Hypothalamus (tissue), 51 donors: ENCODE measurements at regions not wholly inside any gene's neighbourhood (a gene's known extent, or its start where the extent isn't known, plus 50 kb on each side); places are given as distances from the start of the nearest gene placed in this dataset.

ENCODE experiments used
- DNase-seq, 51 donors: peaks; one replicate each; lab custom pipeline; 2025; lab: John Stamatoyannopoulos, UW

DNA sequence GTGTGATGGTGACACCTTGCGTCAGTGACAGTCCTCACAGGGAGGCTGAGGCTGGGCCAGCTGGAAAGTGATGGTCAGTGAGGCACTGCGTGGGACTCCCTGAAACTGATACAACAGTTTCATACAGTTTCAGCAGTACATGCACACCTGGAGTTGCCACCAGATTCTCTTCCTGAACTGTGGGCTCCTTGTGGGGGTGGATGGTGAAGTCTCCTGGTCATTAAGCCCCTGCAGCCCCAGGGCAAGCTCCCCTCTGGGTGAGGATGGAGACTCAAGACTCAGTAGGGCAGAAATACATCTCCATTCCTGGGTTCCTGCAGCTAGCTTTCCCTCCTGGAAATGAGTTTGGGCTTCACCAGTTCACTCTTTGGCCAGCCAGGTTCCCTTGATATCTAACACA lies 392.7 kb downstream of the UQCRFS1 start:
- DNase-seq = no peak

GRCh38 chr19:28815257-28815656 lies 397.7 kb downstream of the UQCRFS1 start:
- no peak for DNase-seq

DNA sequence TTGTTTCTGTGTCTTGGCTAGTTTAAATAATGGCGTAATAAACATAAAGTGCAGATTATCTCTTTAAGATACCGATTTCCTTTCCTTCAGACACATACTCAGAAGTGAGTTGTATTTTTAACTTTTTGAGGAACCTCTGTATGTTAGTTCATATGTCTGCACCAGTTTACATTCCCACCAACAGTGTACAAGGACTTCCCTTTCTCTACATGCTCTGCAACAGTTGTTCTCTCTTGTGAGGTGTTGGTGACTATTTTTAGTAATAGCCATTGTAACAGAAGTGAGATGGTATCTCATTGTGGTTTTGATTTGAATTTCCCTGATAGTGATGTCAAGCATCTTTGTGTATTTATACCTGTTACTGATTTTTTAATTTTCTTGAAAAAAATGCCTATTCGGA lies 418.6 kb downstream of the UQCRFS1 start:
- DNase-seq = no peak

DNA sequence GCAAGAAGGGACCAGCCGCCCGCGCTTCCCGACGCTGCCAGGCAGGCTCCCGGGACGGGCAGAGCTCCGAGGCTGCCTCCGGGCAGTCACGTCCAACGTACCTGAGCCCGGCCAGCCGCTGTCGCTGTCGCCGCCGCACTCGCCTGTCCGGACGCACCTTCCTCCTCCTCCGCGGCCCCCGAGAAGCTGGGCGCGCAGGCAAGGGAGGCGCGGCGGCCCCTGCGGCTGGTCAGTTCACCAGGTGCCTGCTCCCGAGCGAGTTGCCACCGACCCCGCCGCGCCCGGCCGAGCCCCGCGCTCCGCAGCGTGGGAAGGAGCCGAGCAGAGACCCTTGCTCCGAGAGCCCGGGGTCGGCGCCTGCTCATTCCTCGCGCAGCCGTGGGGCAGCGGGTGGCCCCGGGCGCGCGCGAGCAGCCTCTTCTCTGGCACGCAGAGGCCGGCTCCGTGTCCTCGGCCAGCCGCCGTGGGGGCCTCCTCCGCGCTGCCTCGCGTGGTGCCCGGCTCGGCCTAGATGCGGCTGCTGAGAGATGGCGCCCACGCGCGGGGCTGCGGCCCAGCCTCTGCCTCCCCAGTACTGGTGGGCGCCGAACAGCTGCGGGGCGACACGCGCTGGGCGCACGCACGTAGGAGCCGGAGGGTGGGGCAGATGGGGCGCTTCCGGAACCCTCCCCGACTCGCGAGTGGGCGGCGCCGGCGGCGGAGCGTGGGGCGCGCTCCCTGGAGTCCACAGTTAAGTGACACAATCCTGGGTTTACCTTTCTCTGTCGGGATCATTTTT lies 419.4 kb downstream of the UQCRFS1 start:
- peak in 2 of 51 donors; percentile 2 for DNase-seq

GRCh38 chr19:28785971-28786370 lies 427.0 kb downstream of the UQCRFS1 start:
- DNase-seq = no peak

- DNase-seq = no peak
Observed at GRCh38 chr19:28764066-28764465, 448.9 kb downstream of the UQCRFS1 start.

- DNase-seq = no peak
Observed at GRCh38 chr19:28746478-28746877, 466.5 kb downstream of the UQCRFS1 start.

DNA sequence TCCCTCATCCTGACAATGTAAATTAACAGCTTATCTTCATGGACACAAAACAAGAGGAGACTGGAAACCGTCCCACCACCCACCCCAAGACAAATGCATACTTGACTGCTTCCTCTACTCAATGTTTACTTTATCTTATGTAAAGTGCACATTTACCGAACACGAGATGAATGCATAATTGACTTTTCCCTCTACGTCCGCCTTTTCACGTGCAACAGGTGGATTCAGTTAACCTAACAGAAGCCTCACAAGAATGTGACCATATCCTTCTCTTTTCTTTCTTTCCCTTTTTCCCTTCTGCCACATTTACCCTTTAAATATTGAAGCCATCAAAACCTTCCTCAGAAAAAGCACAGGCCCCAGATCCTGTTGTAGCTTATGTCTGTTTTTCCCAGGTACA lies 468.0 kb downstream of the UQCRFS1 start:
- DNase-seq = no peak

- DNase-seq = no peak
Observed at GRCh38 chr19:28744014-28744413, 468.9 kb downstream of the UQCRFS1 start.

- DNase-seq = peak in 6 of 51 donors; percentile 8 to 45 (median 17)
Observed at GRCh38 chr19:28737021-28737895, 475.7 kb downstream of the UQCRFS1 start.

- no peak for DNase-seq
Observed at GRCh38 chr19:28736528-28736927, 476.4 kb downstream of the UQCRFS1 start.

DNA sequence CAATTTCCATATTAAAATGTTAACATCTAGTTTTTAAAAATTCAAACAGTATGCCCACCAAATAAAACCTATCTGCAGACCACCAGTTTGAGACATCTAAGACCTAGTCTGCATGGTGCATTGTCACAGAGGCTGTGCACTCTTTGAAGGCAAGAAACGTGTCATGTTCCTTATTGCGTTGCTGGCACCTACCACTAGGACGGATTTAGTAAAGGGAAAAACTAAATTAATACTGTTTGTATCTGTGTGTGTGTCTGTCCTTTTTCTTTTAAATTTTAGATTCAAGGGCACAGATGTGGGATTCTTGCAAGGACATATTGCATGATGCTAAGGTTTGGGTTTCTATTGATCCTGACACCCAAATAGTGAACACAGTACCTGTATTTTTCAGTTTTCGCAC lies 481.4 kb downstream of the UQCRFS1 start:
- DNase-seq = no peak

GRCh38 chr19:28730791-28731512 lies 482.0 kb downstream of the UQCRFS1 start:
- DNase-seq = no peak

DNA sequence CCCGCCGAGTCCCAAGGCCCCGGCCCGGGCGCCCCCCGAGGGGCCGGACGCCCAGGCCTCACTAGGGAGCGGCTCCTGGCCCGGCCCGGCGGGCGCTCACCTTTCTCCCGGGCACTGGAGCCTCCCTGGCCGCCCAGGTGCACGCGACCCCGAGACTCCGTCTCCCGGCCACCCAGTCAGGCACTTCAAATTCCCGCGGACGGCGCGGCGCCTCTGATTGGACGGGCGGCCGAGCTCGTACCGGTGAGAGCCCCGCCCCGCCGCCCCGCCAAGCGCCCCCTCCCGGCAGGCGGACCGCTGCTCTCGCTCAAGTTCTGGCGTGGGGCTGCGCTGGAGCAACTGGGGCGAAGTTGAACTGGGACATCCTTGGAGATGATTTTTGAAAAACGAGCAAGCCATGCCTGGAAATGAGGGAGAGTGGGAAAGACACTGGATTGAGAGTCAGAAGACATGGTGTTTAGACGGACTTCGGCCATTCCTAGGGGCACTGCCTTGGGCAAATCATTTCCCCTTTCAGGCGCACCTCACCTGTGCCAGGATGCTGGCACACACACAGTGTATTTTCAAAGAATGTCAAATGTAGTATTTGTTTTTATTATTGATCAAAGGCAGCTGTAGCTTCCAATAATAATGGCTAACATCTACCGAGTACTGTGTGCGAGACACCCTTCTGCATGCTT lies 485.3 kb downstream of the UQCRFS1 start:
- DNase-seq = peak in 2 of 51 donors; percentile 2 to 42

DNA sequence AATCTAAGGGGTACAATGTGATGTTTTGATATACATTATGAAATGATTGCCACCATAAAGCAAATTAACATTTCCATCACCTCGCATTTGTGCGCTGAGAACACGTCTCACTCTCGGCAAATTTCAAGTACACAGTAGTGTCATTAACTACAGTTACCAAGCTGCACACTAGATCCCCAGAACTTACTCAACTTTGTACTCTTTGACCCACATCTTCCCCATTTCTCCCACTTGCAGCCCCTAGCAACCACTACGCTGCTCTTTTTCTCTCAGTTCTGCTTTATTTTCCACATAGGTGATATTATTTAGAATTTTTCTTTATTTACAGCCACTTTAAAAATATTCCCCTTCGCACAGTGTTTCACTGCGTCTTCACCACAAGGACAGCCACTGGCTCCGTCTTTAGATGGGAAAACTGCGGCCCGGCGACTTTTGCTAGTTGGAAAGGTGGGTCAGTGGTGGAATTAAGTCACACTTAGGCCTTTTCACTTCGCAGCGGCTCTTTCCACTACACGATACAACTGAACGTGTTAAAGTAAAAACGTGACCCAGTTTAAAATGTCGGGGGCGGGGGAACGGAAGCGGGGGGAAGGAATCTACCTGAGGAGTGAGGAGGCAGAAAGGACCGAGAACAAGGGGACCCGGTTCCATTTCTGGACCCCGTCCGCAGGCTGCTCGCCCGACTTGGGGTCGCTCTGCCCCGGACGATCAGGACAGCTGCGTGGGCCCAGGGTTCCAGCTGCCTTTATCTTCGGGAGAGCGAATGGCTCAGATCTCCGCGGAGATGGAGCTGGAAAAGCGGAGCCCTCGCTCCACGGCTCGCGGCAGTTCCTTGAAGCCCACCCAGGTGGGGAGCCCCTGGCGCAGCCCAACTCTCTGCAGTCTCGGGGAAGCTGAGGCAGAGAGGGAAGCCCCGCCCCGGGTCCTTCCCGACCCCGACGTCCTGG lies 486.1 kb downstream of the UQCRFS1 start:
- no peak for DNase-seq

DNA sequence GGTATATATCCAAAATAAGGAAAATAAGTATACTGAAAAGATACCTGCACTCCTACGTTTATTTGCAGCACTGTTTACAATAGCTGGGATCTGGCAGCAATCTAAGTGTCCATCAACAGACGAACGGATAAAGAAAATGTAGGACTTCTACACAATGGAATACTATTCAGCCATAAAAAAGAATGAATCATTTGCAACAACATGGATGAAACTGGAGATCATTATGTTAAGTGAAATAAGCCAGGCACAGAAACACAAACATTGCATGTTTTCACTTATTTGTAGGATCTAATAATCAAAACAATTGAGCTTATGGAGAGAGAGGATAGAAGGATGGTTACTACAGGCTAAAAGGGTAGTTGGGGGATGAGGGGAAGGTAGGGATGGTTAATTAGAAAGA lies 494.0 kb downstream of the UQCRFS1 start:
- DNase-seq = no peak

DNA sequence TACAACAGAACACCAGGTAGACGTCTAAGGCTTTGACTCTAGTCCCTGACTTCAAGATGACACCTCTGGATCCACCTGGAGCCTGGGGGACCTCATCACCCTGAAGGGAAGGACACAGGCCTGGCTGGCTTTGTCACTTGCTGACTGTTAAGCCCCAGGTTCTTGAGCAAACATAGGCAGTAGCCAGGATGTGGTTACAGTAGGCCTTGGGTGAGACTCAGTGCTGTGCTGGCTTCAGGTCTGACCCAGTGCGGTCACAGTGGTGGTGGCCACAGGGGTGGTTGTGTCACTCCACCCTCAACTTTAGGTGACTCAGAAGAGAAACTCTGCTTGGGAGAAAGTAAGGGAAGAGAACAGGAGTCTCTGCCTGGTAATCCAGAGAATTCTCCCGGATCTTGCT lies 497.8 kb downstream of the UQCRFS1 start:
- no peak for DNase-seq

DNA sequence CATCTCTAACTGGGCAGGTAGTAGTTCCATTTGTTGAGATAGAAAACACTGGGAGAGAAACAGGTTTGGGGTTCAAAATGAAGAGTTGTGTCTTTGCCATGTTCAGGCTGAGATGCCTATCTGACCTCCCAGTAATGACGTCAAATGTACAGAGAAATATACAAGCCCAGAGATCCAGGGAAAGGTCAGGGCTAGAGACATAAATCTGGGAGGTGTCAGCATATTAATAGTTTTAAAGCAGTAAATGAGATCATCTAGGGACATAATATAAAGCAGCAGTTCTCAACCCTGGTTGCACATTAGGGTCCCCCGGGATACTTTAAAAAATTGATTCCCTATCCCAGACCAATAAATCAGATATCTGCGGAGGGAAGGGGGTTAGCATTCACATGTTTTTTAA lies 501.5 kb downstream of the UQCRFS1 start:
- no peak for DNase-seq

DNA sequence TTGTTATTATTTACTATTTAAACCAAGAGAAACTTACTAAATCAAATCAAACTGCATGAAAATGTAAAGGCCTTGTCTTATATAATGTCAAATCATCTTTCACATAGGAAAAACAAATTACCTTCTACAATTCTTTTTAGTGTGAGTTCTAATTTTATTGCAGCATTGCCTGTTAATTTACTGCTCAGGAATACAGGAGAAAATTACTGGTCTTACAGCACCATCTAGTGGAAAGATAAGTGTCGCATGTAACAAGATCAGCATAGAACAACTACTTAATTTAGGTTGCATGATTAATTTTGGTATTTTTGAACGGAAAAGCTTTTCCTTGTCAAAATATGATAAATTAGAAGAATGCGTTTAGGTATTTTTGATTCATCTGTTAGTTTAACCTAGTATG lies 502.7 kb downstream of the UQCRFS1 start:
- DNase-seq = peak in 2 of 51 donors; percentile 17 to 41
